Psoas muscle (tissue), 7 donors: ENCODE measurements at regions not wholly inside any gene's neighbourhood (a gene's known extent, or its start where the extent isn't known, plus 50 kb on each side); places are given as distances from the start of the nearest gene placed in this dataset.

Source experiments
- ATAC-seq, 4 donors: fragments of 200-7000 bp; cut with Tn5 transposase; one replicate each; pipeline ENCODE4 v1.9.1; 2020; ENCODE audit warnings: moderate library complexity in 3 of 4, mild to moderate bottlenecking in 2 of 4
- DNase-seq, 2 donors: peaks; one replicate each; pipeline ENCODE4 v3.0.0-alpha.2; 2020
- H3K27ac ChIP-seq: fragments of 200-600 bp; one replicate; pipeline ENCODE4 v1.8.0; 2022
- H3K27me3 ChIP-seq, 3 donors: fragments of 200-600 bp in 1 of 3; one replicate each; pipeline versions ENCODE4 v1.6.1 to v1.8.0; 2013 to 2022; ENCODE audit warnings: low read length in 2 of 3, mild to moderate bottlenecking in 2 of 3, moderate library complexity in 1 of 3; ENCODE audit not compliant: insufficient read depth in 3 of 3
- H3K36me3 ChIP-seq, 2 donors: fragments of 200-600 bp in 1 of 2; one replicate each; pipeline versions ENCODE4 v1.6.1 to v1.8.0; 2013 to 2022; ENCODE audit warnings: low read depth in 1 of 2, mild to moderate bottlenecking in 1 of 2, moderate library complexity in 1 of 2; ENCODE audit not compliant: insufficient read depth in 1 of 2
- H3K4me1 ChIP-seq: fragments of 200-600 bp; one replicate; pipeline ENCODE4 v1.8.0; 2022
- H3K4me3 ChIP-seq: fragments of 200-600 bp; one replicate; pipeline ENCODE4 v1.8.0; 2022; ENCODE audit warnings: mild to moderate bottlenecking
- H3K9me3 ChIP-seq: fragments of 200-600 bp; one replicate; pipeline ENCODE4 v1.8.0; 2022
- CTCF ChIP-seq: fragments of 200-600 bp; IDR thresholded peaks from one replicate; pipeline ENCODE4 v1.8.0; 2022; ENCODE audit warnings: antibody characterized with exemption
- WGBS, 3 donors: extraction: QIAGEN DNeasy Blood & Tissue Kit; methylation state at CpG; one replicate each; pipeline versions ENCODE4 v1.1.6 to v1.1.7; 2013; 5-methylcytosine and 5-hydroxymethylcytosine counted together
- intact Hi-C, 2 donors: fragments of 100-400 bp; cut with DNase I; formaldehyde crosslinking; loops; one replicate each; pipeline versions ENCODE4 v1.11.0 to v1.14.2; 2022
- donor health status: healthy with polysubstance abuse.
- donor health status: DM: no; HTN: no; CAD: no; lungs with moderate emphysema.
- donor health status: Bipolar disorder and iron deficiency.
- donor health status: healthy.
- donor health status: DM: yes; HTN: yes; CAD: no.
- donor health status: DM: no; HTN: no; CAD: no.
- donor health status: DM: yes; HTN: yes; CAD: no.

DNA sequence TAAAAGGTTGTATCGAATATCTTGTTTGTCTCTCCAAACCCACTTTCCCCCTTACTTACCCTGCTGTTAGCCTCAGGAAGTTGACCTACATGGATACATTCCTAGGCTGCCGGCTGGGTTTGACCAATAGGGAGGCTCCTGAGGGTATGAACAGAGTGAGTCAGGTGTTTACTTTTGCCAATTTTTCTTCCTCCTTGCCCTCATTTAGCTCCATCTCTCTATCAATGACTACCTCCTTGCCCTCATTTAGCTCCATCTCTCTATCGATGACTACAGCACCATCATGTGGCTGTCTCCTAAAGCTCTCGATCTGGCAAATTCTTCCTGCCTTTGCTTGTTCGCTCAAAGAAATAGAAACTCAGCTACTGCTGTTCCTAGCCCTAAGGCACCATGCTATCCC is 571.9 kb upstream of the CRIM1 start:
- no peaks in the 10 kb centered on the region for H3K9me3 ChIP-seq
- no peak for ATAC-seq
- DNase-seq: no peak
- no peak for TF ChIP-seq CTCF
- H3K4me1 ChIP-seq: no peaks in the 10 kb centered on the region
- intact Hi-C loops: no loop called here
- no peaks in the 10 kb centered on the region for H3K27me3 ChIP-seq
- H3K27ac ChIP-seq: no peak overlapping the region
- H3K4me3 ChIP-seq: no peak overlapping the region
- WGBS, 3 donors: 75 to 80% (median 80%) methylated on average over 5 of the region's 5 CpGs
- H3K36me3 ChIP-seq: no peaks in the 10 kb centered on the region

DNA sequence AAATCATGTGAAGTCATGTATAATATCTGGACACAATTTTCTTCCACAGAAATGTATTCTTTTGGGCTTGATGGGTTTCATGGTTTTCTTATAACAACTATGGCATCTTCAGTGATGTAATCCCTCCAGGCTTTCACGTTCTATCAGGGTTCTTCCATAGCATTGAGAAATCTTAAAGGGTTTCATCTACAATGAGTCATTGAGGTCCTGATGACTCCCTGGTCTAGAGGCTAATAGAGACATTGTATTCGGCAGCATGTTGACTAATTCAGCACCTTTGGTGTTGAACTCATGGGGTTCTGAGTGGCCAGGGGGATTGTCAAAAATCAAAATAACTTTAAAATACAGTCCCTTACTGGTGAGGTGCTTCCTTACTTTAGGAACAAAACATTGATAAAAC is 614.0 kb upstream of the CRIM1 start:
- H3K4me1 ChIP-seq: no peaks in the 10 kb centered on the region
- H3K27me3 ChIP-seq: no peaks in the 10 kb centered on the region
- intact Hi-C loops: no loop called here
- peaks cover 5% of the 10 kb centered on the region for H3K9me3 ChIP-seq
- no peak overlapping the region for H3K27ac ChIP-seq
- 78 to 84% (median 81%) methylated on average over 2 of the region's 2 CpGs for WGBS, 3 donors
- no peaks in the 10 kb centered on the region for H3K36me3 ChIP-seq
- DNase-seq (no peak), ATAC-seq (no peak)
- H3K4me3 ChIP-seq: no peak overlapping the region
- TF ChIP-seq CTCF: no peak

DNA sequence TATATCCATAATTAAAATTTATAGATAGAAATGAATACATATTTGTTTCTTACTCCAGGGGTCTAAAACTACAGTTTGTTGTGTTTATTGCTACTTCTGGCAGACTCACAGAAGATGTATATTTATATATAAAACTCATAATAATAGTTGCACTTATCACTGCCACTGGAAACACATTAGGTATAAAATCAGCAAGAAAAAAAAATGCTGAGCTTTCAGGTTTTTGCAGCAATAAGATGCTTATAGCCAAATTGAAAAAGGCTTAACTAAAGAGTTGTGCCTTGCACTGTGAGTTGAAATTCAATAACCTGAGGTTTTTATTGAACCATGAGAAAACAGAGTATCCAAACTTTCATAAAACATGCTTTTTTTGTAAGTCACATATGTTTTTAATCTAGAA is 623.9 kb upstream of the CRIM1 start:
- DNase-seq: no peak
- Histone ChIP-seq H3K4me3 (no peak overlapping the region), H3K36me3 (no peaks in the 10 kb centered on the region), H3K27ac (no peak overlapping the region), H3K4me1 (no peaks in the 10 kb centered on the region), H3K9me3 (no peaks in the 10 kb centered on the region), H3K27me3 (no peaks in the 10 kb centered on the region)
- no peak for ATAC-seq
- TF ChIP-seq CTCF: no peak
- intact Hi-C loops: no loop called here

- no peaks in the 10 kb centered on the region for H3K36me3 ChIP-seq
- intact Hi-C loops: no loop called here
- H3K4me3 ChIP-seq: no peak overlapping the region
- no peak overlapping the region for H3K27ac ChIP-seq
- DNase-seq (no peak), ATAC-seq (no peak)
- no peaks in the 10 kb centered on the region for H3K27me3 ChIP-seq
- no peak for TF ChIP-seq CTCF
- no peaks in the 10 kb centered on the region for H3K4me1 ChIP-seq
- no peaks in the 10 kb centered on the region for H3K9me3 ChIP-seq
- 72 to 89% (median 73%) methylated on average over 3 of the region's 3 CpGs for WGBS, 3 donors
Measured at GRCh38 chr2:35714883-35715282, 640.7 kb upstream of the CRIM1 start.

DNA sequence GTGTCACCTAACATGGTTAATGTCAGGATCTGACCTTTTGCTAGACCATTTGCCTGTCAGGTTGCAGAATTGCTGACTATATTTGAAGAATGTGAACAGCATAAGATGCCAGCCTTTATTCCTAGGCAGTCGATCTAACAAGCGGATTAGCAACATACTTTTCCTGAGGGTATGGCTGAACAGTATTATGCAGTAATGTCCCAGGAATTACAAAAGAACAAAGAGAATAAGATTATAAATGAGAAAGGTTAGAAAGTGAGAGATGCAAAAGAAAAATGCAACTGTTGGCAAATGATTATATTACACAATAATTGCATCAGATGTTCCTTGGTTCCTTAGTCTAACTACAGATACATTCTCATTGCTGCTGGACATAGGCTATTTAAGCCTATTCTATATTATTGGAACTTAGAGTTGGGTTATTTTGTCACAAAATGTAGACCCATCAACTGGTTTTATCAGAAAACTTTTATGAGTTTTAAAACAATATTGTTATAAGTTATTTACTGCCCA is 647.1 kb upstream of the CRIM1 start:
- Histone ChIP-seq H3K4me3 (no peak overlapping the region), H3K9me3 (no peaks in the 10 kb centered on the region), H3K4me1 (no peaks in the 10 kb centered on the region), H3K27ac (no peak overlapping the region), H3K36me3 (no peaks in the 10 kb centered on the region), H3K27me3 (no peaks in the 10 kb centered on the region)
- no peak for DNase-seq
- TF ChIP-seq CTCF: no peak
- intact Hi-C loops: no loop called here
- 87 to 89% (median 87%) methylated on average over 2 of the region's 2 CpGs for WGBS, 3 donors
- ATAC-seq: no peak
